Cardiac fibroblast (primary cell): ENCODE measurements at regions not wholly inside any gene's neighbourhood (a gene's known extent, or its start where the extent isn't known, plus 50 kb on each side); places are given as distances from the start of the nearest gene placed in this dataset.

Experiments used
- DNase-seq, 2 donors: peaks; one replicate each; pipeline versions ENCODE4 v3.0.0 to v3.0.0-alpha.2; 2010; ENCODE audit warnings: low read depth in 2 of 2
- H3K4me3 ChIP-seq, 2 donors: replicated peaks in 1 of 2; 1 replicate in 1 of 2; 2 replicates in 1 of 2; pipeline ENCODE4 v1.5.1; 2011; ENCODE audit warnings: low read depth in 2 of 2, low read length in 2 of 2, mild to moderate bottlenecking in 2 of 2, moderate library complexity in 1 of 2
- CTCF ChIP-seq: IDR thresholded peaks from one replicate; pipeline ENCODE4 v1.5.1; 2011; ENCODE audit warnings: low read depth, mild to moderate bottlenecking, low read length, inconsistent platforms

- no peak overlapping the region for H3K4me3 ChIP-seq
- no peak for DNase-seq
- no peak for TF ChIP-seq CTCF
These were observed 54.8 kb downstream of the CCDC71L start for GRCh38 chr7:106606120-106606519.

DNA sequence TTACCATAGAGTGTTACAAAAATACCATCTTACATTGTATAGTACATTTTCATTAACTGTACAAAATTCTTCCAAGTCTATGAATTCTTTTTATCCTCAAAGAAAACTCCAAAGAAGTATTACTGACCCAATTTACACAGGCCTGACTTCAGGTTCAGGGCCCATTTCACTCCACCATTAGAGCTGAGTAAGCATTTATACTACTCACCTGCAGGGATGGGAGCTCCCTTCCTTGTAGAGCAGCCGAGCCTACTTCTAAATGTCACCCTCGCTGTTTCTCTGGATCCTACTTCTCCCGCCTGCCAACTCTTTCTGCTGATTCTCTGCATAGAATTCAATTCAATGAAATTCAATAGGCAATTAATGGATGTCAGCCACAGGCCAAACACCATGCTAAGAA, 56.0 kb downstream of the CCDC71L start:
- no peak overlapping the region for H3K4me3 ChIP-seq
- no peak for DNase-seq
- no peak for TF ChIP-seq CTCF

DNA sequence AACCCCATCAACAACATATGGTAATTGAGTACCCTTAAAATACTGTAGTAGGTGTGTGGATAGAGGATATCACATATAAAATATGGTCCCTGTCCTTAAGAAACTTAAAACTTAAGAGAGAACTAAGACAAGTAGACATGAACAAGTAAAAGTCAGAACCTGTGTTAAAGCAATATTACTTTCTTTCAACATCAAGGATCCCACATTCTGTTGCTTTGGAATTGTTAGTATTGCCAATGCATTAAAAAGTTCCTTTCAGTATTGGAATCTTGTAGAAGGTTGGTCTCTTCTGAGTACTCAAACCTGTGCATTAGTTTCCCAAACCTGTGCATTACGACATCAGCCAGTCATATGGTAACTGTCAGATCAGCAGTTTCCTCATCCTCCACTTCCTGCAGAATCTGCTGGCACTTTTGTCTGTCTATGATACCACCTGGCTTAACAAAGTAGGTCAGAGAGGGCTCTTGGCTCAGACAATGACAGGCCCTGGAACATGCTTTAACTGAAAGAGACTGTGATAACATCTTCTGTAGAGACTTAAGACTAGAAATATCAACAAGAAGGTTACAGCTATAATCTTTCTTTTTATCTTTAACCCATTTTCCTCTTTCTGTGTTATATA, 56.5 kb downstream of the CCDC71L start:
- DNase-seq: no peak
- H3K4me3 ChIP-seq: no peak overlapping the region
- TF ChIP-seq CTCF: no peak

- DNase-seq: no peak
- no peak overlapping the region for H3K4me3 ChIP-seq
- no peak for TF ChIP-seq CTCF
These were observed 57.6 kb downstream of the CCDC71L start for GRCh38 chr7:106603346-106603745.

DNA sequence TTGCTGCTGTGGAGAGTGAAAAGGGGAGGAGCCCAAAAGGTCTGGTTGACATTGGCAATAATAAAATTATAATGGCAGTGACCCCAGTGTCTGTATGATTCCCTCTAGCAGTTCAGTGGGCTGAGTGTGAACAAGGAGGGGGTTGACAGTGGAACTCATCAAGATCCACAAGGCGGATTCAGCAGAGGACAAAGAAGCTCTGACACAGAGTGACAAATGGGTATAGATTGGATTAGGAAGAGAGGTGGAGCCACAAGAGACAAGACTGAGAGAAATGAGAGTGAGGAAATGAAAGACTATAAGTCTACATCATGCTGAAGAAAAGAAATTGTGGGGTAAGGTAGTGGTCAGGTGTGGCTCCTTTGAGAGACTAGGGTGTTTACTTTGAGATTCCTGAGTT, 58.9 kb downstream of the CCDC71L start:
- no peak for DNase-seq
- no peak overlapping the region for H3K4me3 ChIP-seq
- no peak for TF ChIP-seq CTCF

DNA sequence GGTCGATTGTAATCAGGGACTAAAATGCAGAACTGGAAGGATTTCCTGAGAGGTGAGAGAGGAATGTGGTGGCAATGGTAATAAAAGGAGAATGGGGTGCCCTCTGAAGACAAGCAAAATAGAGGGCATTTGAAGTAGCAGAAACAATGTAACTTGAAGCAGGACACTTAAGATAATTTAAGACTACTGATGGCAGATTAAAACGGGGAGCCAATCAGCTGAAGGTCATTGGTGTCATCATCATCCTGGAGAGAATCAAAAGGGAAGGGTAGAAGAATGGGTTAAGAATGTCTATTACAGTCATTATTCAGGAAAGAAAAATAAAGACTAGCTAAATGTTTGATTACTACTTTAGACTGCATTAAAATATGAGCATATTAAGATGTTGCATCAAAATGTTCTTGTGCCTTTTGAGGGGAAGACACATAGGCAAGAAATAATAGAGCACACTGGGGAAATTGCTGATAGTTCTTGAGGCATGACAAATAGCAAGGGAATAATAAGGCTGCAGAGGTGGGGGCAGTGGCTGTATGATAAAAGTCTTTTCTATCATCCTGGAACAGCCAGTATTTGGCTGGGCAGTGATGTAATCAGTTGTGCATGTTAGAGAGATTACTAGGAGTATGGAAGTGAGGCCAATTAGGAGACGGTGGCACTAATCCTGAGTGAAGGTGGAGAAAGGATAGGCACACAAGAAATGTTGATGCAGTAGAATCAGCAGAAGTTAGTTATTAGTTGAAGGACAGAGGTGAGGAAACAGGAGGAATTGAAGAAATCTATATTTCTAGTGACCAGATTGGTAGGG, 60.2 kb downstream of the CCDC71L start:
- no peak for TF ChIP-seq CTCF
- no peak overlapping the region for H3K4me3 ChIP-seq
- DNase-seq: peak in 1 of 2 donors; percentile 27
